Activated T-cell treated with anti-CD3 and anti-CD28 coated beads, Interleukin-2, amount 50 U/mL, for 4 hours (primary cell): ENCODE measurements at regions not wholly inside any gene's neighbourhood (a gene's known extent, or its start where the extent isn't known, plus 50 kb on each side); places are given as distances from the start of the nearest gene placed in this dataset.

Experiments
- ATAC-seq, 2 donors: fragments of 200-7000 bp; cut with Tn5 transposase; one replicate each; pipeline ENCODE4 v1.10.0; 2021
- DNase-seq: peaks from one replicate; pipeline ENCODE4 v3.0.0-alpha.2; 2020
- H3K27me3 Mint-ChIP-seq: one replicate; pipeline ENCODE4 v1.8.0; 2021; ENCODE audit warnings: low read depth, mixed read lengths
- H3K36me3 Mint-ChIP-seq: one replicate; pipeline ENCODE4 v1.8.0; 2022; ENCODE audit warnings: mixed read lengths; ENCODE audit not compliant: insufficient read depth
- H3K4me1 Mint-ChIP-seq: one replicate; pipeline ENCODE4 v1.8.0; 2021; ENCODE audit warnings: low read depth, mixed read lengths
- H3K4me3 Mint-ChIP-seq: one replicate; pipeline ENCODE4 v1.8.0; 2021; ENCODE audit warnings: mild to moderate bottlenecking, moderate library complexity, mixed read lengths
- H3K9me3 Mint-ChIP-seq: one replicate; pipeline ENCODE4 v1.8.0; 2021; ENCODE audit warnings: mixed read lengths

DNA sequence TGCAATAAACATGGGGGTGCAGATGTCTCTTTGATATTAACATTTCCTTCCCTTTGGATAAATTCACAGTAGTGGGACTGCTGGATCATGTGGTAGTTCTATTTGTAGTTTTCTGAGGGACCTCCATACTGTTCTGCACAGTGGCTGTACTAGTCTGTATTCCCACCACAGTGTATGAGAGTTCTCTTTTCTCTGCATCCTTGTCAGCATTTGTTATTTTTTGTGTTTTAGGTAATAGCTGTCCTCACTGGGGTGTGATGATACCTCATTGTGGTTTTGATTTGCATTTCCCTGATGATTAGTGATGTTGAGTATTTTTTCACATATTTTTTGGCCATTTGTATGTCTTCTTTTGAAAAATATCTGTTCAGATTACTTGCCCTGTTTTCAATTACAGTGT is 562.5 kb downstream of the CSNK1G3 start:
- DNase-seq, result no peak
- peaks cover 12% of the 10 kb centered on the region for H3K9me3 Mint-ChIP-seq
- no peak for ATAC-seq

GRCh38 chr5:124072570-124072969 is 560.6 kb downstream of the CSNK1G3 start:
- no peak for DNase-seq
- no peak for ATAC-seq
- Mint-ChIP-seq H3K4me1 (no peaks in the 10 kb centered on the region), H3K36me3 (no peaks in the 10 kb centered on the region), H3K9me3 (peaks cover 8% of the 10 kb centered on the region), H3K4me3 (no peak overlapping the region), H3K27me3 (no peaks in the 10 kb centered on the region)

More for the DNA sequence above, 562.5 kb downstream of the CSNK1G3 start:
- no peaks in the 10 kb centered on the region for H3K36me3 Mint-ChIP-seq
- H3K4me1 Mint-ChIP-seq, result no peaks in the 10 kb centered on the region
- no peak overlapping the region for H3K4me3 Mint-ChIP-seq
- no peaks in the 10 kb centered on the region for H3K27me3 Mint-ChIP-seq

DNA sequence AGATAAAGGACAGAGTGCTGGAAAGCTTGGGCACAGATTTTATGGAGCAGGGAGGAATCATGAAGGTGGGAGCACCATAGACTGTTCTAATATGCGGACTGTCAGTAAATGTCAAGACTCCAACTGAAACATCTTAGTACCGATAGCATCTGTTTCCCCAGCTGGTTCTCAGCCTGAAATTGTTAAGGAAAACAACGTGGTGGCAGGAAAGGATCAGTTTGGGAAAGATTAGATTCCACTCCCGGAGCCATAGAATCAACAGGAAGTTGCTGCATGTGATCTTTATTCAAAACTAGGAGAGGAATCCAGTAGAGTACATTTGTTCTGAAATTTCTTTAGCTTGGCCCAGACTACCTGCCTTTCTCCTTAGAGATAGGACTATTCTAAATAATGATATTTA is 559.1 kb downstream of the CSNK1G3 start:
- H3K27me3 Mint-ChIP-seq, result no peaks in the 10 kb centered on the region
- no peak overlapping the region for H3K4me3 Mint-ChIP-seq
- ATAC-seq, result no peak
- no peaks in the 10 kb centered on the region for H3K4me1 Mint-ChIP-seq
- H3K9me3 Mint-ChIP-seq, result peaks cover 11% of the 10 kb centered on the region
- no peak for DNase-seq
- H3K36me3 Mint-ChIP-seq, result no peaks in the 10 kb centered on the region

- DNase-seq, result no peak
- Mint-ChIP-seq H3K36me3 (no peaks in the 10 kb centered on the region), H3K27me3 (no peaks in the 10 kb centered on the region), H3K4me3 (no peak overlapping the region), H3K9me3 (peaks cover 8% of the 10 kb centered on the region), H3K4me1 (no peaks in the 10 kb centered on the region)
- no peak for ATAC-seq
Measured at GRCh38 chr5:124065508-124065907, 553.5 kb downstream of the CSNK1G3 start.

GRCh38 chr5:124064956-124065355 is 553.0 kb downstream of the CSNK1G3 start:
- Mint-ChIP-seq H3K4me3 (no peak overlapping the region), H3K9me3 (peaks cover 8% of the 10 kb centered on the region), H3K27me3 (no peaks in the 10 kb centered on the region), H3K36me3 (no peaks in the 10 kb centered on the region), H3K4me1 (no peaks in the 10 kb centered on the region)
- ATAC-seq (no peak), DNase-seq (no peak)

- H3K27me3 Mint-ChIP-seq, result no peaks in the 10 kb centered on the region
- no peaks in the 10 kb centered on the region for H3K36me3 Mint-ChIP-seq
Measured at GRCh38 chr5:124061663-124062062, 549.7 kb downstream of the CSNK1G3 start.

GRCh38 chr5:124061068-124061430 is 549.1 kb downstream of the CSNK1G3 start:
- Mint-ChIP-seq H3K27me3 (no peaks in the 10 kb centered on the region), H3K36me3 (no peaks in the 10 kb centered on the region)
- no peak for ATAC-seq

More at GRCh38 chr5:124061663-124062062, 549.7 kb downstream of the CSNK1G3 start:
- Mint-ChIP-seq H3K4me3 (no peak overlapping the region), H3K9me3 (peaks cover 3% of the 10 kb centered on the region), H3K4me1 (no peaks in the 10 kb centered on the region)
- DNase-seq (no peak), ATAC-seq (no peak)

GRCh38 chr5:124060413-124061067 is 548.6 kb downstream of the CSNK1G3 start:
- Mint-ChIP-seq H3K4me1 (no peaks in the 10 kb centered on the region), H3K36me3 (no peaks in the 10 kb centered on the region), H3K4me3 (no peak overlapping the region), H3K27me3 (no peaks in the 10 kb centered on the region), H3K9me3 (no peaks in the 10 kb centered on the region)
- no peak for DNase-seq
- ATAC-seq, result no peak

More at GRCh38 chr5:124061068-124061430, 549.1 kb downstream of the CSNK1G3 start:
- no peaks in the 10 kb centered on the region for H3K4me1 Mint-ChIP-seq
- peaks cover 2% of the 10 kb centered on the region for H3K9me3 Mint-ChIP-seq
- no peak for DNase-seq
- H3K4me3 Mint-ChIP-seq, result no peak overlapping the region

DNA sequence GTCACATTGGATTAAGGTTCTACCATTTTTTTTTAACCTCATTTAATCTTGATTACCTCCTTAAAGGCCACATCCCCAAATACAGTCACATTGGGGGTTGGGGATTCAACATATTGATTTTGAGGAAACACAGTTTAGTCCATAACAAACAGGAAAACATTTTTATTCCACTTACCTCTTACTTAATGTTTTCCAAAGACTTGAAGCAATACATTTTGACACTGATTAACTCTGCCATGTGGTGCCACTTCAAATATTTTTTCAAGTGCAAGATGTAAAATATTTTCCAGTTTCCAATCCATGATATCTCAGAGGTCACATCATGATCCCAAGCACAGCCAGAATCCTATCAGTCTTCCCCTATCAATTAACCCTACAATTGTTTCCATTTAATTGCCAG is 548.0 kb downstream of the CSNK1G3 start:
- ATAC-seq (no peak), DNase-seq (no peak)
- no peaks in the 10 kb centered on the region for H3K36me3 Mint-ChIP-seq
- H3K4me3 Mint-ChIP-seq, result no peak overlapping the region
- no peaks in the 10 kb centered on the region for H3K4me1 Mint-ChIP-seq
- peaks cover 3% of the 10 kb centered on the region for H3K9me3 Mint-ChIP-seq
- no peaks in the 10 kb centered on the region for H3K27me3 Mint-ChIP-seq

DNA sequence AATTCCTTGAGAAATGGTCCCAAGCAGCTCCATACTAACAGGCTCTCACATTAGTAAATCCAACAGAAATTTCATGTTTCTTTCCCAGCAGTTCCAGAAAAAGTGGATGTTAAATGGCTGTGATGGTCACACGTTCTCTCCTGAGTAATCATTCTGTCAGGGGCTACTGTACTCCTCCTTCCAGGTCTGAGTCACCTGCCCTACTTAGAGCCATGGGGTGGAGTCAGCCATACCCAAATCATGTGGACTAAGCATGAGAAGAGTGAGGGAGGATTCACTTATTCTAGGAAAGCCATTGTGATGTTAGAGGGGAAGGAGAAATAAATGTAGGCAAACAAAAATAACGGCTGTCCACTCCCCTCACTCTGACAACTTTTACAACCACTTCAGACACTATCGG is 547.2 kb downstream of the CSNK1G3 start:
- H3K4me3 Mint-ChIP-seq, result no peak overlapping the region
- no peak for DNase-seq
- peaks cover 3% of the 10 kb centered on the region for H3K9me3 Mint-ChIP-seq
- no peak for ATAC-seq
- H3K27me3 Mint-ChIP-seq, result no peaks in the 10 kb centered on the region
- H3K4me1 Mint-ChIP-seq, result no peaks in the 10 kb centered on the region
- no peaks in the 10 kb centered on the region for H3K36me3 Mint-ChIP-seq

DNA sequence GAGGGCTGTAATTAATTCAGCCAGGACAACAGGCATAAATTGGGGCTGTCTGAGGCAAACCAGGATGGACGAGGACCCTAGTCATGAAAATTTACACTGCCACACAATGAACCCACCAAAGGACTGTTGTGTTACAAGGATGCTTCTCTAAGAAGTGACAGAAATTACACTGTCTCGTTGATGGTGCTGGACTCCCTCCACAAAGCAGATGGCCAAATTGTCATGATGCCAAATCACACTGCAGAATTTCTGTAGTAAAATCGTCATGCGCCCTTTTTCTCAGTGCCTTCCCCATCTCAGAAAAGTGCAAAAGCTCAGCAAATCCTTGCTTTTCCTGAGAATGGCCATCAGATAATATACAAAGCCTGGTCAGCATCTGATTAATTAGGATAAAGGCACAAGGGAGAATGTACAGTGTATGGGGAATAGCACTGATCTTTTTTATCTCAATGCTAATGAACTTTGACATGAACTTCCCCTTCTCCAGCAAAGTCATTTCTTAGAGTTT is 545.8 kb downstream of the CSNK1G3 start:
- no peak overlapping the region for H3K4me3 Mint-ChIP-seq
- no peaks in the 10 kb centered on the region for H3K36me3 Mint-ChIP-seq
- H3K9me3 Mint-ChIP-seq, result peaks cover 3% of the 10 kb centered on the region
- ATAC-seq, result no peak
- no peak for DNase-seq
- no peaks in the 10 kb centered on the region for H3K27me3 Mint-ChIP-seq
- no peaks in the 10 kb centered on the region for H3K4me1 Mint-ChIP-seq

GRCh38 chr5:124056991-124057723 is 545.2 kb downstream of the CSNK1G3 start:
- no peaks in the 10 kb centered on the region for H3K36me3 Mint-ChIP-seq
- H3K27me3 Mint-ChIP-seq, result no peaks in the 10 kb centered on the region
- H3K4me3 Mint-ChIP-seq, result no peak overlapping the region
- H3K9me3 Mint-ChIP-seq, result peaks cover 3% of the 10 kb centered on the region
- no peak for ATAC-seq
- H3K4me1 Mint-ChIP-seq, result no peaks in the 10 kb centered on the region
- no peak for DNase-seq

DNA sequence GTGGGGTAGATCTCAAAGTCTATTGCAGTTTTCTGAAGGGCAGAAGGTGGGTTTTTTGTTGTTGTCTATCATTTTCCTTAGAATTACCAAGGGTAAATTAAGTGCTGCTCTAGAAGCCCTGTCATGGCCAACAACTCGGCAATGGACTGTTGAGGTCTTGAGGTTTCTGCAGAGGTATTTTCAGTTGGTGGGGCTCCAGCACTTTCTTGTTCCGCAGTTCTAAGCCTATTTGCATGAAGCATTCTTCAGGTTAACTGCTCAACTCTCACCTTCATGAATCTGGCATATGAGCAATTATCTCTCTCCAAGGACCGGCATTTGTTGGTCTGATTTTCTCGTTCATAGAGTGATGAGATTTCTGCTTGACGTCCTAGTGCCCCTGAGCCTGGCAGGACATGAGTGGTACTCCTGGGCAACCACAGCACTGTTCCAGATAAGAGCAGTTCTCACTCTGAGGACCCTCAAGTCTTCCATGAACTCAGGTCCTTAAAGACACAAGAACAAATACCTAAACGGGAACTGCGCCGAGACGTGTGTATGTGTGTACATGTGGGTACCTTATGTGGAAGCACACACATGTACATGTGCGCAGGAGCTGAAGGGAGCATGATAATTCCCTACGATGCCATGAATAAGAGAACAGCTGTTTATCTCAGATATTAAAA is 544.5 kb downstream of the CSNK1G3 start:
- no peaks in the 10 kb centered on the region for H3K36me3 Mint-ChIP-seq
- no peaks in the 10 kb centered on the region for H3K4me1 Mint-ChIP-seq
- H3K27me3 Mint-ChIP-seq, result no peaks in the 10 kb centered on the region
- ATAC-seq, result no peak
- H3K9me3 Mint-ChIP-seq, result peaks cover 3% of the 10 kb centered on the region
- no peak overlapping the region for H3K4me3 Mint-ChIP-seq
- DNase-seq, result no peak

DNA sequence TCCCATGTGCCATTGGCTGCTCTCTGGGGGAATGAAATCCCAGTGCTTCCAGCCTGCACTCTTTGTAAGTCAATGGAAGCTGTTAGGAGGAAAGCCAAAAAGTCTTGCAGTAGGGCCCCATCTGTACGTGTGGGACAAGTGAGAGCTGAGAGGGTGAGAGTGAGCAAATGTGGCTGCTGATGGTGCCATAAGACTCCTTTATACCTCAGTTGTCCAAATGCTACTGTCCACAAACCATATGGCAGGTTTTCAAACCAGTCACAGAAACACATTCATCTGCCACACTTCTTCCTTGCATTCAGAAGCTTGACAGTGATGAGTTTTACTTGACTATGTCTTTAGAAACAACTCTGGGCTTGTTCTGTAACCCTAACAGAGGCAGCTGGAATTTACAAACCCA is 543.8 kb downstream of the CSNK1G3 start:
- no peaks in the 10 kb centered on the region for H3K36me3 Mint-ChIP-seq
- DNase-seq, result no peak
- no peaks in the 10 kb centered on the region for H3K4me1 Mint-ChIP-seq
- no peak for ATAC-seq
- H3K4me3 Mint-ChIP-seq, result no peak overlapping the region
- peaks cover 8% of the 10 kb centered on the region for H3K9me3 Mint-ChIP-seq
- no peaks in the 10 kb centered on the region for H3K27me3 Mint-ChIP-seq

DNA sequence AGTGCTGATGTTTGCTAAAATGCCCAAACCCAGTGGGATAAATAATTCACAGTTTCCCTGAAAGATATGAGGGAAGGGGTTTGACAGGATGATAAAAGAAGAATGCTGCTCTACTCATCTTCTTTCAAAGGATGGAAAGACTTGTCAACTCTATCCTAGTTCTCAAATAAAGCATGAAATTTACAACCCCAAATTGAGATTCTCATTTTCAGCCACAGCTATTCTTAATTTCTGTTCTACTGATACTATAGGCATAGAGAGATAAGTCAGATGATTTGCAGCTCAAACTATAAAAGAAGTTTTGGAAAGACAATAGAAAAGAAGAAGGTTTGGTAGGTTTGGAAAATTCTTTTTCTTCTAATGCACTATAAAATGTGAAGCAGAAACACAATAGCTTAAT is 542.6 kb downstream of the CSNK1G3 start:
- Mint-ChIP-seq H3K27me3 (no peaks in the 10 kb centered on the region), H3K4me1 (no peaks in the 10 kb centered on the region), H3K36me3 (no peaks in the 10 kb centered on the region), H3K9me3 (peaks cover 8% of the 10 kb centered on the region), H3K4me3 (no peak overlapping the region)
- DNase-seq (no peak), ATAC-seq (no peak)
